Epithelial cell of proximal tubule (primary cell): ENCODE measurements at regions not wholly inside any gene's neighbourhood (a gene's known extent, or its start where the extent isn't known, plus 50 kb on each side); places are given as distances from the start of the nearest gene placed in this dataset.

Experiments
- DNase-seq: peaks from one replicate; pipeline ENCODE4 v3.0.0-alpha.2; 2011; ENCODE audit warnings: low read depth
- H3K4me3 ChIP-seq: 2 replicates; pipeline ENCODE4 v1.5.1; 2011; ENCODE audit warnings: low read depth, mild to moderate bottlenecking, low read length
- TF ChIP-seq, protein P1 (sequence below): conservative IDR thresholded peaks from 2 replicates; pipeline ENCODE4 v1.5.1; 2012; ENCODE audit warnings: low read depth, mild to moderate bottlenecking, low read length

- no peak for DNase-seq
- TF ChIP-seq, protein P1, sequence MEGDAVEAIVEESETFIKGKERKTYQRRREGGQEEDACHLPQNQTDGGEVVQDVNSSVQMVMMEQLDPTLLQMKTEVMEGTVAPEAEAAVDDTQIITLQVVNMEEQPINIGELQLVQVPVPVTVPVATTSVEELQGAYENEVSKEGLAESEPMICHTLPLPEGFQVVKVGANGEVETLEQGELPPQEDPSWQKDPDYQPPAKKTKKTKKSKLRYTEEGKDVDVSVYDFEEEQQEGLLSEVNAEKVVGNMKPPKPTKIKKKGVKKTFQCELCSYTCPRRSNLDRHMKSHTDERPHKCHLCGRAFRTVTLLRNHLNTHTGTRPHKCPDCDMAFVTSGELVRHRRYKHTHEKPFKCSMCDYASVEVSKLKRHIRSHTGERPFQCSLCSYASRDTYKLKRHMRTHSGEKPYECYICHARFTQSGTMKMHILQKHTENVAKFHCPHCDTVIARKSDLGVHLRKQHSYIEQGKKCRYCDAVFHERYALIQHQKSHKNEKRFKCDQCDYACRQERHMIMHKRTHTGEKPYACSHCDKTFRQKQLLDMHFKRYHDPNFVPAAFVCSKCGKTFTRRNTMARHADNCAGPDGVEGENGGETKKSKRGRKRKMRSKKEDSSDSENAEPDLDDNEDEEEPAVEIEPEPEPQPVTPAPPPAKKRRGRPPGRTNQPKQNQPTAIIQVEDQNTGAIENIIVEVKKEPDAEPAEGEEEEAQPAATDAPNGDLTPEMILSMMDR: no peak
- no peak overlapping the region for H3K4me3 ChIP-seq
These were observed 147.7 kb downstream of the SH3BGRL2 start for GRCh38 chr6:79778816-79779215.

DNA sequence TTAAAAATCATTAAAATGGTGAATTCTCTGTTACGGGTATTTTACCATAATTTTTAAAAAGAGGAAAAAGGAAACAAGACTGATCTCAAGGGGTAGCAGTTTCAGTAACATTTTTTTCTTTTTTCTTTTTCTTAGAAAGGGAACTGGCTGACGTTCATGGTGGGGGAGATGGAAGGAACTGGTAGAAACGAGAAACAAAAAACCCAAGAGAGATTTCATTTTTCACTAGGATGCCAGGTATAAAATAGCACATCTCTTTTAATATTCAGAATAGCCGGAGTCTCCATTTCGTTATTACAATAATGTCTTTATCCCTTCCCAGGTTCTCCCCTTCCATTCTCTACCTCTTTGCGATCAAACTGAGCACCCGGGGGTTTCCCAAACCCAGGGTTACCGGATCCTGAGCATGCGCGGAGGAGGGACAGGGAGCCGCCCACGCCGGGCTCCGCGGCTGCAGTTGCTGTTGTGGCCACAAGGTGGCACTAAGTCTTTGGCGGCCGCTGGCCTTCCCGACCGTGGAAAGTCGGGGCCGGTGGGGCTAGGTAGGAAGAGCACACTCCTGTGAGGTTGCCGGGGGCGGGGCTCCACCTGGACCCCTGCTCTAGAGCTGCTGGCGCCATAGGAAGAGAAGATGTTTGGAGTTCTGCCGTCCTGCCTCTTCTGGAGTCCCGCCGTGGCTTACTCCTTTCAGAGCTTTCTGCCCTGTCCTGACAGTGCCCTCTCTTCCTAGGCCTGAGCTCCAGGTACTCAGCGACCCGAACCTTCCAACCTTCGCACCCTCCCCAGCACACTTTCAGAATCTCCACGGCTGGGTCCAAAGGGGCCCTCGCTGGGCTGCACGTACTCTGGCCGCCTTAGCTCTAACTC is 146.8 kb downstream of the SH3BGRL2 start:
- DNase-seq: no peak
- H3K4me3 ChIP-seq: peak overlapping the region; percentile 53
- TF ChIP-seq, protein P1: peak; percentile 97

DNA sequence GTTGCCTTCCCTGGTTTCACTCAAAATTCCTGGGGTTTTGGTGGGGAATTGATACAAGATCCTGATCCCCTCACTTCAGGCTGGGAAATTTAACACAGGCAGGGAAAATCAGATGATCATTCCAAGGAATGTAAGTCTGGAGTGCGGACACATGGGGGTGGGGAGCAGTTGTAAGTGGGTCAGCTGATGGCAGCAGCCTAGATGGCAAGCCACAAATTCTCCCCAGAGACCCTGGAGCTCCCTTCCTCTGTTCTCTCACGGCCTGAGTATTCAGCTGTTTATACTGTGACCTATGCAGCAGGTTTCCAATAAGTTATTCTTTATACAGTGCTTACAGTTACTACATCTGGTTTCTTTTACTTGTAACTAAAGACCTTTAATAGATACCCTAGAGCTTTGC is 144.9 kb downstream of the SH3BGRL2 start:
- no peak for DNase-seq
- H3K4me3 ChIP-seq: no peak overlapping the region
- TF ChIP-seq, protein P1: no peak

DNA sequence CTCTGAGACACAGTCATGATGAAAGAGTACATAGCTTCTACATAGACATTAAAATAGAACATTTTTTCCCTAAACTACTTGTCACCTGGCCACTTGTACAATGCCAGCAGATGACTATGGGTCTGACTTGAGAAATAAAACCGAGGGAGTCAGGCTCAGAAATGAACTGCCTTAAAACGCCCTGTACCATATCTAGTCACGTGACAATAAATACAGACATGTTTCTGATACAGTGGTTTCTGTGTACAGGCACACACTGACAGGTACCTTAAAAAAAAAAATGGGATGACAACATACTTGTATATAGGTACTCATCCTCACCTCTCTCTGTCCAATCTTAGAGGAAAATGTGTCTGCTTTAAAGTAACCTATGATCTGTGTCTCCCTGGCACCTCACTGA is 144.1 kb downstream of the SH3BGRL2 start:
- TF ChIP-seq, protein P1: no peak
- DNase-seq: no peak
- H3K4me3 ChIP-seq: no peak overlapping the region

GRCh38 chr6:79764747-79765146 is 133.6 kb downstream of the SH3BGRL2 start:
- TF ChIP-seq, protein P1: no peak
- DNase-seq: no peak
- H3K4me3 ChIP-seq: no peak overlapping the region

DNA sequence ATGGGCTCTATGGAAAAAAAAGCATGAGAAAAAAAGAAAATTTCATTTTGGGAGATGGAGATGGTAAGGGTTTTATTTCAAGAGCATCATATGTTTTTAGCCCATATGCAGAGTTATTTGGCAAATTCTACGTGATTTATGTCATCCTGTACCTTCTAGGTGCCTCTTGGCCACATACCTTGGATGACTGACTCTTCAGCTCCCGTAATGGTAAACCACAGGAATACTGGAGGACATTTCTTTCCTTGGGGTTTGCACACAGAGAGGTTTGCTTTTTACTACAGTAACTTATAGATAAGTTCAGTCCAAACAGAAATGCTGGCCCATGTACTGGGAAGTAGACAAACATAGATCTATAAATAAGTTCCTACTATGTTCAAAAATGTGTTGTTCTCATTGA is 132.2 kb downstream of the SH3BGRL2 start:
- DNase-seq: no peak
- H3K4me3 ChIP-seq: no peak overlapping the region

More for the DNA sequence above, 132.2 kb downstream of the SH3BGRL2 start:
- TF ChIP-seq, protein P1: peak; percentile 15
